Trophoblast cell (in vitro differentiated cells and primary cell): ENCODE measurements at regions not wholly inside any gene's neighbourhood (a gene's known extent, or its start where the extent isn't known, plus 50 kb on each side); places are given as distances from the start of the nearest gene placed in this dataset.

Experiments
- DNase-seq, 2 donors: peaks; one replicate each; pipeline ENCODE4 v3.0.0-alpha.2; 2016
- H2AFZ ChIP-seq: 2 replicates; pipeline ENCODE4 v1.6.1; 2013; ENCODE audit warnings: low read length, moderate library complexity, mild to moderate bottlenecking; ENCODE audit not compliant: insufficient read depth, poor library complexity
- H2AK5ac ChIP-seq: 2 replicates; pipeline ENCODE4 v1.6.1; 2013; ENCODE audit warnings: mild to moderate bottlenecking, low read length
- H2BK120ac ChIP-seq: 2 replicates; pipeline ENCODE4 v1.6.1; 2013; ENCODE audit warnings: low read length, mild to moderate bottlenecking, moderate library complexity; ENCODE audit not compliant: insufficient read depth, poor library complexity
- H2BK12ac ChIP-seq: 2 replicates; pipeline ENCODE4 v1.6.1; 2013; ENCODE audit warnings: mild to moderate bottlenecking, low read length, moderate library complexity
- H2BK5ac ChIP-seq: 2 replicates; pipeline ENCODE4 v1.6.1; 2013; ENCODE audit warnings: low read length, low read depth, moderate library complexity, mild to moderate bottlenecking; ENCODE audit not compliant: poor library complexity
- H3K14ac ChIP-seq: 2 replicates; pipeline ENCODE4 v1.6.1; 2013; ENCODE audit warnings: mild to moderate bottlenecking, low read length
- H3K18ac ChIP-seq: 2 replicates; pipeline ENCODE4 v1.6.1; 2013; ENCODE audit warnings: mild to moderate bottlenecking, low read length
- H3K23ac ChIP-seq: 2 replicates; pipeline ENCODE4 v1.6.1; 2013; ENCODE audit warnings: low read length
- H3K27ac ChIP-seq: 2 replicates; pipeline ENCODE4 v1.5.1; 2013; ENCODE audit warnings: low read depth, mild to moderate bottlenecking, inconsistent platforms, low read length, moderate library complexity
- H3K27me3 ChIP-seq: 2 replicates; pipeline ENCODE4 v1.6.1; 2013; ENCODE audit warnings: inconsistent platforms, mild to moderate bottlenecking, low read length, moderate library complexity; ENCODE audit not compliant: insufficient read depth
- H3K36me3 ChIP-seq, 2 experiments: 1 replicate in 1 of 2; 2 replicates in 1 of 2; pipeline ENCODE4 v1.6.1; 2013; ENCODE audit warnings: low read length in 2 of 2, mild to moderate bottlenecking in 2 of 2, moderate library complexity in 1 of 2; ENCODE audit not compliant: insufficient read depth in 2 of 2, control insufficient read depth in 1 of 2
- H3K4ac ChIP-seq: 2 replicates; pipeline ENCODE4 v1.6.1; 2013; ENCODE audit warnings: low read depth, mild to moderate bottlenecking, low read length, moderate library complexity
- H3K4me1 ChIP-seq, 2 experiments: 1 replicate in 1 of 2; 2 replicates in 1 of 2; pipeline ENCODE4 v1.6.1; 2013; ENCODE audit warnings: low read length in 2 of 2, mild to moderate bottlenecking in 2 of 2, moderate library complexity in 1 of 2; ENCODE audit not compliant: insufficient read depth in 2 of 2, control insufficient read depth in 1 of 2
- H3K4me2 ChIP-seq: 2 replicates; pipeline ENCODE4 v1.6.1; 2013; ENCODE audit warnings: inconsistent platforms, mild to moderate bottlenecking, low read length, moderate library complexity
- H3K4me3 ChIP-seq: 2 replicates; pipeline ENCODE4 v1.5.1; 2013; ENCODE audit warnings: mild to moderate bottlenecking, low read depth, low read length, inconsistent platforms
- H3K79me1 ChIP-seq: one replicate; pipeline ENCODE4 v1.6.1; 2013; ENCODE audit warnings: low read length
- H3K79me2 ChIP-seq: 2 replicates; pipeline ENCODE4 v1.6.1; 2013; ENCODE audit warnings: low read length, mild to moderate bottlenecking; ENCODE audit not compliant: control insufficient read depth, insufficient read depth, poor library complexity
- H3K9ac ChIP-seq: 2 replicates; pipeline ENCODE4 v1.6.1; 2013; ENCODE audit warnings: mild to moderate bottlenecking, low read length
- H3K9me3 ChIP-seq: 2 replicates; pipeline ENCODE4 v1.6.1; 2013; ENCODE audit warnings: low read depth, mild to moderate bottlenecking, control low read depth, inconsistent platforms, low read length; ENCODE audit not compliant: insufficient read depth
- H4K12ac ChIP-seq: 2 replicates; pipeline ENCODE4 v1.6.1; 2013; ENCODE audit warnings: low read depth, mild to moderate bottlenecking, low read length, moderate library complexity
- H4K8ac ChIP-seq: 2 replicates; pipeline ENCODE4 v1.6.1; 2013; ENCODE audit warnings: low read depth, mild to moderate bottlenecking, low read length, moderate library complexity
- H4K91ac ChIP-seq: one replicate; pipeline ENCODE4 v1.6.1; 2013; ENCODE audit warnings: low read depth, mild to moderate bottlenecking, low read length, moderate library complexity
- WGBS: extraction: QIAGEN DNeasy Blood & Tissue Kit; methylation state at CpG from one replicate; pipeline ENCODE4 v1.1.7; 2013; ENCODE audit warnings: missing lambda C conversion rate; ENCODE audit not compliant: insufficient read length, insufficient coverage; ENCODE audit errors: extremely low coverage; 5-methylcytosine and 5-hydroxymethylcytosine counted together

GRCh38 chr15:66938114-66938830 is 127.1 kb upstream of the SMAD3 start:
- no peak overlapping the region for H2BK5ac ChIP-seq
- H3K36me3 ChIP-seq: no peaks in the 10 kb centered on the region
- H3K23ac ChIP-seq: no peak overlapping the region
- no peaks in the 10 kb centered on the region for H3K27me3 ChIP-seq
- no peak overlapping the region for H3K4ac ChIP-seq
- no peak overlapping the region for H4K8ac ChIP-seq
- no peak overlapping the region for H4K12ac ChIP-seq
- H3K4me3 ChIP-seq: no peak overlapping the region
- no peaks in the 10 kb centered on the region for H3K79me2 ChIP-seq
- no peaks in the 10 kb centered on the region for H3K4me1 ChIP-seq
- H3K9ac ChIP-seq: no peak overlapping the region
- no peak for DNase-seq
- no peak overlapping the region for H3K14ac ChIP-seq
- H3K9me3 ChIP-seq: peaks cover 13% of the 10 kb centered on the region
- no peak overlapping the region for H2BK12ac ChIP-seq
- no peak overlapping the region for H4K91ac ChIP-seq
- H3K27ac ChIP-seq: no peak overlapping the region
- no peak overlapping the region for H2AK5ac ChIP-seq
- no peak overlapping the region for H3K4me2 ChIP-seq
- H2AFZ ChIP-seq: no peak overlapping the region
- no peak overlapping the region for H2BK120ac ChIP-seq
- no CpG with 5 or more reads among the region's 3 CpGs for WGBS
- H3K79me1 ChIP-seq: no peaks in the 10 kb centered on the region
- no peak overlapping the region for H3K18ac ChIP-seq

DNA sequence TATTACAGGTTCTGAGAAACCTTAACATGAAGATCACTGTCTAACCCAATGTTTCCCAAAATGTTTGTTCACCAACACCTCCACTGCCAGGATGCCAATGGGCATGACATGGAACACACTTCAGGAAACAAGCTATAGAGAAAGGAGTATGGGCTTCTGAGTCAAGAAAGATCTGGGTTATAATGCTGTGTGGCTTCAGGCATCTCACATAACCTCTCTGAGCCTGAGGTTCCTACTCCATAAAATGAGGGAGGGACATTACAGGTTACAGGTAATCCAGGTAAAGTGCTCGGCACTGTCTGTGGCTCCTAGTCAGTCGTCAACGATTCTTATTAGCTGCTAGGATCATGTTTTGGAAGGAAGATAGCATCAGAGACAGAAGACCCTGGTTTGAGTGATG is 126.4 kb upstream of the SMAD3 start:
- no peak overlapping the region for H4K91ac ChIP-seq
- H3K36me3 ChIP-seq: no peaks in the 10 kb centered on the region
- H2AFZ ChIP-seq: no peak overlapping the region
- no peak for DNase-seq
- H3K27me3 ChIP-seq: no peaks in the 10 kb centered on the region
- H3K4ac ChIP-seq: no peak overlapping the region
- no peak overlapping the region for H4K12ac ChIP-seq
- H2AK5ac ChIP-seq: no peak overlapping the region
- H3K18ac ChIP-seq: no peak overlapping the region
- H3K4me3 ChIP-seq: no peak overlapping the region
- H3K9me3 ChIP-seq: peaks cover 12% of the 10 kb centered on the region
- no peak overlapping the region for H3K9ac ChIP-seq
- no peak overlapping the region for H2BK12ac ChIP-seq
- H3K4me1 ChIP-seq: no peaks in the 10 kb centered on the region
- H3K79me2 ChIP-seq: no peaks in the 10 kb centered on the region
- H3K14ac ChIP-seq: no peak overlapping the region
- no peak overlapping the region for H3K23ac ChIP-seq
- H2BK5ac ChIP-seq: no peak overlapping the region
- H4K8ac ChIP-seq: no peak overlapping the region
- H2BK120ac ChIP-seq: no peak overlapping the region
- no CpG with 5 or more reads among the region's 3 CpGs for WGBS
- H3K27ac ChIP-seq: no peak overlapping the region
- no peak overlapping the region for H3K4me2 ChIP-seq
- no peaks in the 10 kb centered on the region for H3K79me1 ChIP-seq

- Histone ChIP-seq H3K79me1 (no peaks in the 10 kb centered on the region), H3K9me3 (peaks cover 8% of the 10 kb centered on the region), H3K27ac (no peak overlapping the region), H3K23ac (no peak overlapping the region), H3K4me3 (no peak overlapping the region), H4K8ac (no peak overlapping the region), H3K4ac (no peak overlapping the region), H3K18ac (no peak overlapping the region), H2AFZ (no peak overlapping the region), H2BK12ac (no peak overlapping the region), H4K91ac (no peak overlapping the region), H2BK120ac (no peak overlapping the region), H3K14ac (no peak overlapping the region), H2BK5ac (no peak overlapping the region), H4K12ac (no peak overlapping the region), H2AK5ac (no peak overlapping the region), H3K9ac (no peak overlapping the region), H3K79me2 (no peaks in the 10 kb centered on the region), H3K36me3 (no peaks in the 10 kb centered on the region), H3K4me1 (no peaks in the 10 kb centered on the region), H3K27me3 (no peaks in the 10 kb centered on the region), H3K4me2 (no peak overlapping the region)
- no CpG with 5 or more reads among the region's 8 CpGs for WGBS
- DNase-seq: no peak
Measured at GRCh38 chr15:66939451-66940023, 125.9 kb upstream of the SMAD3 start.

DNA sequence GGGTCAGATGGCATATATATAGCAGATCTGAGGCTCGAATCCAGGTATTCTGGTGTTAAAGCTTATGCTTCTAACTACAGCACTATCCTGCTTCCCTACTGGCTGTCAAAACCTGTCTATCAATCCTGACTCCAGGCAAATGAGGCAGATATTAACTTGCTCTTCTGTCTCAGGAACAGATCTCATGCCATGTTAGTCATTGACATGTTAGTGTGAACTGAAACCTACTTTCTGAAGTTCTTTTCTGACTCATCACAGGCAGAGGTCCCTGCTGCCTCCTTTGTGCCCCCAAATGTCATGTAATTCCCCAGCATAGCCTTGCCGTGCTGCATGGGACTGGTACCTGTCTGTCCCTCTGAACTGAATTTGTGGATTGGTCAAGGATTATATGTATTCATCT is 125.0 kb upstream of the SMAD3 start:
- H3K27me3 ChIP-seq: no peaks in the 10 kb centered on the region

More for the DNA sequence above, 125.0 kb upstream of the SMAD3 start:
- Histone ChIP-seq H3K36me3 (no peaks in the 10 kb centered on the region), H3K14ac (no peak overlapping the region), H3K9me3 (peaks cover 3% of the 10 kb centered on the region), H2AFZ (no peak overlapping the region), H2BK120ac (no peak overlapping the region), H3K27ac (no peak overlapping the region), H3K4me3 (no peak overlapping the region), H3K18ac (no peak overlapping the region), H4K91ac (no peak overlapping the region), H2AK5ac (no peak overlapping the region), H2BK12ac (no peak overlapping the region), H2BK5ac (no peak overlapping the region), H3K23ac (no peak overlapping the region), H3K4me1 (no peaks in the 10 kb centered on the region), H3K4ac (no peak overlapping the region), H3K79me1 (no peaks in the 10 kb centered on the region), H3K79me2 (no peaks in the 10 kb centered on the region), H3K9ac (no peak overlapping the region), H3K4me2 (no peak overlapping the region), H4K12ac (no peak overlapping the region), H4K8ac (no peak overlapping the region)
- WGBS: no CpG with 5 or more reads among the region's 2 CpGs
- DNase-seq: no peak
